Psoas muscle (tissue), 7 donors: ENCODE measurements at regions not wholly inside any gene's neighbourhood (a gene's known extent, or its start where the extent isn't known, plus 50 kb on each side); places are given as distances from the start of the nearest gene placed in this dataset.

Source experiments
- ATAC-seq, 4 donors: fragments of 200-7000 bp; cut with Tn5 transposase; one replicate each; pipeline ENCODE4 v1.9.1; 2020; ENCODE audit warnings: moderate library complexity in 3 of 4, mild to moderate bottlenecking in 2 of 4
- DNase-seq, 2 donors: peaks; one replicate each; pipeline ENCODE4 v3.0.0-alpha.2; 2020
- H3K27ac ChIP-seq: fragments of 200-600 bp; one replicate; pipeline ENCODE4 v1.8.0; 2022
- H3K27me3 ChIP-seq, 3 donors: fragments of 200-600 bp in 1 of 3; one replicate each; pipeline versions ENCODE4 v1.6.1 to v1.8.0; 2013 to 2022; ENCODE audit warnings: low read length in 2 of 3, mild to moderate bottlenecking in 2 of 3, moderate library complexity in 1 of 3; ENCODE audit not compliant: insufficient read depth in 3 of 3
- H3K36me3 ChIP-seq, 2 donors: fragments of 200-600 bp in 1 of 2; one replicate each; pipeline versions ENCODE4 v1.6.1 to v1.8.0; 2013 to 2022; ENCODE audit warnings: low read depth in 1 of 2, mild to moderate bottlenecking in 1 of 2, moderate library complexity in 1 of 2; ENCODE audit not compliant: insufficient read depth in 1 of 2
- H3K4me1 ChIP-seq: fragments of 200-600 bp; one replicate; pipeline ENCODE4 v1.8.0; 2022
- H3K4me3 ChIP-seq: fragments of 200-600 bp; one replicate; pipeline ENCODE4 v1.8.0; 2022; ENCODE audit warnings: mild to moderate bottlenecking
- H3K9me3 ChIP-seq: fragments of 200-600 bp; one replicate; pipeline ENCODE4 v1.8.0; 2022
- WGBS, 3 donors: extraction: QIAGEN DNeasy Blood & Tissue Kit; methylation state at CpG; one replicate each; pipeline versions ENCODE4 v1.1.6 to v1.1.7; 2013; 5-methylcytosine and 5-hydroxymethylcytosine counted together
- intact Hi-C, 2 donors: fragments of 100-400 bp; cut with DNase I; formaldehyde crosslinking; loops; one replicate each; pipeline versions ENCODE4 v1.11.0 to v1.14.2; 2022
- TF ChIP-seq, protein P1 (sequence below): fragments of 200-600 bp; IDR thresholded peaks from one replicate; pipeline ENCODE4 v1.8.0; 2022; ENCODE audit warnings: antibody characterized with exemption
- donor health status: healthy with polysubstance abuse.
- donor health status: DM: no; HTN: no; CAD: no; lungs with moderate emphysema.
- donor health status: Bipolar disorder and iron deficiency.
- donor health status: healthy.
- donor health status: DM: yes; HTN: yes; CAD: no.
- donor health status: DM: no; HTN: no; CAD: no.
- donor health status: DM: yes; HTN: yes; CAD: no.

GRCh38 chr4:54967289-54967688, 158.1 kb downstream of the KDR start:
- no peak overlapping the region for H3K27ac ChIP-seq
- H3K9me3 ChIP-seq, result no peaks in the 10 kb centered on the region
- intact Hi-C loops, result loop anchor here in 1 of 2 donors (10.0 kb wide), 1 partner anchor 312 kb away; the partner anchor contains the start of gene KIT
- H3K36me3 ChIP-seq, result no peaks in the 10 kb centered on the region
- TF ChIP-seq, protein P1, sequence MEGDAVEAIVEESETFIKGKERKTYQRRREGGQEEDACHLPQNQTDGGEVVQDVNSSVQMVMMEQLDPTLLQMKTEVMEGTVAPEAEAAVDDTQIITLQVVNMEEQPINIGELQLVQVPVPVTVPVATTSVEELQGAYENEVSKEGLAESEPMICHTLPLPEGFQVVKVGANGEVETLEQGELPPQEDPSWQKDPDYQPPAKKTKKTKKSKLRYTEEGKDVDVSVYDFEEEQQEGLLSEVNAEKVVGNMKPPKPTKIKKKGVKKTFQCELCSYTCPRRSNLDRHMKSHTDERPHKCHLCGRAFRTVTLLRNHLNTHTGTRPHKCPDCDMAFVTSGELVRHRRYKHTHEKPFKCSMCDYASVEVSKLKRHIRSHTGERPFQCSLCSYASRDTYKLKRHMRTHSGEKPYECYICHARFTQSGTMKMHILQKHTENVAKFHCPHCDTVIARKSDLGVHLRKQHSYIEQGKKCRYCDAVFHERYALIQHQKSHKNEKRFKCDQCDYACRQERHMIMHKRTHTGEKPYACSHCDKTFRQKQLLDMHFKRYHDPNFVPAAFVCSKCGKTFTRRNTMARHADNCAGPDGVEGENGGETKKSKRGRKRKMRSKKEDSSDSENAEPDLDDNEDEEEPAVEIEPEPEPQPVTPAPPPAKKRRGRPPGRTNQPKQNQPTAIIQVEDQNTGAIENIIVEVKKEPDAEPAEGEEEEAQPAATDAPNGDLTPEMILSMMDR, result no peak
- H3K27me3 ChIP-seq, result peaks cover 0 to 1% (median 0%) of the 10 kb centered on the region in 3 donors
- H3K4me1 ChIP-seq, result no peaks in the 10 kb centered on the region
- DNase-seq, result no peak
- ATAC-seq, result no peak
- 68 to 73% (median 71%) methylated on average over 3 of the region's 3 CpGs for WGBS, 3 donors
- no peak overlapping the region for H3K4me3 ChIP-seq

- Histone ChIP-seq H3K4me1 (no peaks in the 10 kb centered on the region), H3K4me3 (no peak overlapping the region), H3K36me3 (no peaks in the 10 kb centered on the region), H3K27ac (no peak overlapping the region), H3K27me3 (no peaks in the 10 kb centered on the region), H3K9me3 (no peaks in the 10 kb centered on the region)
- 0 to 7% (median 7%) methylated on average over 1 of the region's 1 CpG for WGBS, 3 donors
- no peak for DNase-seq
- ATAC-seq, result no peak
- TF ChIP-seq, protein P1, result peak; percentile 45
- intact Hi-C loops, result loop anchor here in 1 of 2 donors (5.0 to 10.0 kb wide), 2 partner anchors 307 to 639 kb away; partner anchors contain the start of gene KIT
These were observed 163.9 kb downstream of the KDR start for GRCh38 chr4:54961357-54961975.

- Histone ChIP-seq H3K4me1 (no peaks in the 10 kb centered on the region), H3K36me3 (no peaks in the 10 kb centered on the region), H3K9me3 (no peaks in the 10 kb centered on the region), H3K27me3 (no peaks in the 10 kb centered on the region), H3K27ac (no peak overlapping the region), H3K4me3 (no peak overlapping the region)
- TF ChIP-seq, protein P1, result no peak
- ATAC-seq (no peak), DNase-seq (no peak)
- WGBS, 3 donors, result 71 to 77% (median 74%) methylated on average over 3 of the region's 3 CpGs
- intact Hi-C loops, result loop anchor here in 1 of 2 donors (5.0 to 10.0 kb wide), 2 partner anchors 305 to 637 kb away; partner anchors contain the start of gene KIT
These were observed 165.7 kb downstream of the KDR start for GRCh38 chr4:54959651-54960116.

DNA sequence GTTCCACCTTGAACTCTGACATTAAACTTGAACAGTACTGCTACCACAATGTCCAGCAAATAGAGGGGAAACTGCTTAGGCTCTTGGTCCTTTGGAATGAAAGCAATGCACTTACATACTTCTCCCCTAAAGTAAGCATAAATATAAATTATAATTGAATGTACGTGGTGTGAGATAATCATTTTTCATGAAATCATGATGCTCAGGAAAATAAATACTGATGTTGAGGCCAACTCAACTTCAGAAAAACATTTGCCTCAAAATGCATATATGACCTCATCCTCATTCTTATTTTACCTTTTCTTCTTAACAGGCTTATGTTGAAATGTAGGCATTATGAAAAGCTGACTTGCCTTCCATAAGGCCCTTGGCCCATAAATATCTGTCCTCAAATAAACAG, 166.3 kb downstream of the KDR start:
- Histone ChIP-seq H3K36me3 (no peaks in the 10 kb centered on the region), H3K27ac (no peak overlapping the region), H3K27me3 (no peaks in the 10 kb centered on the region), H3K4me1 (no peaks in the 10 kb centered on the region), H3K9me3 (no peaks in the 10 kb centered on the region), H3K4me3 (no peak overlapping the region)
- ATAC-seq, result no peak
- intact Hi-C loops, result no loop called here
- TF ChIP-seq, protein P1, result no peak
- no peak for DNase-seq
- WGBS, 3 donors, result 96 to 100% (median 98%) methylated on average over 1 of the region's 1 CpG

- no peaks in the 10 kb centered on the region for H3K4me1 ChIP-seq
- TF ChIP-seq, protein P1, result no peak
- H3K4me3 ChIP-seq, result no peak overlapping the region
- intact Hi-C loops, result no loop called here
- 93 to 97% (median 97%) methylated on average over 6 of the region's 6 CpGs for WGBS, 3 donors
- ATAC-seq (no peak), DNase-seq (no peak)
- no peak overlapping the region for H3K27ac ChIP-seq
- H3K36me3 ChIP-seq, result no peaks in the 10 kb centered on the region
- no peaks in the 10 kb centered on the region for H3K27me3 ChIP-seq
- H3K9me3 ChIP-seq, result no peaks in the 10 kb centered on the region
These were observed 167.2 kb downstream of the KDR start for GRCh38 chr4:54958236-54958635.
